Natural killer cell treated with Interleukin-12 subunit alpha and Interleukin-12 subunit beta and Interleukin-15 and Interleukin-18, amount 100 ng/mL, for 72 hours (primary cell): ENCODE measurements at regions not wholly inside any gene's neighbourhood (a gene's known extent, or its start where the extent isn't known, plus 50 kb on each side); places are given as distances from the start of the nearest gene placed in this dataset.
"Not testable (repeated sequence)": the region's sequence is repeated elsewhere in the genome, so short reads cannot be mapped to it uniquely, and the experiment has no call there.

Source experiments
- ATAC-seq, 2 donors: fragments of 150-1000 bp; cut with Tn5 transposase in 1 of 2; sonication (Bioruptor Pico), chemical (Tn5 transposase) in 1 of 2; 2 replicates each; pipeline ENCODE4 v1.10.0; 2021
- DNase-seq: peaks from one replicate; pipeline ENCODE4 v3.0.0; 2022; ENCODE audit warnings: low spot score
- H3K27ac Mint-ChIP-seq, 2 donors: 1 replicate in 1 of 2; 2 replicates in 1 of 2; pipeline ENCODE4 v1.8.0; 2022; ENCODE audit warnings: mixed read lengths in 2 of 2, mild to moderate bottlenecking in 1 of 2, moderate library complexity in 1 of 2
- H3K27me3 Mint-ChIP-seq, 2 donors: 1 replicate in 1 of 2; 2 replicates in 1 of 2; pipeline ENCODE4 v1.8.0; 2022; ENCODE audit warnings: mixed read lengths in 2 of 2
- H3K36me3 Mint-ChIP-seq: one replicate; pipeline ENCODE4 v1.8.0; 2022; ENCODE audit warnings: mixed read lengths
- H3K4me1 Mint-ChIP-seq, 2 donors: 1 replicate in 1 of 2; 2 replicates in 1 of 2; pipeline ENCODE4 v1.8.0; 2022; ENCODE audit warnings: low read depth in 2 of 2, mixed read lengths in 2 of 2, mild to moderate bottlenecking in 1 of 2
- H3K4me3 Mint-ChIP-seq: one replicate; pipeline ENCODE4 v1.8.0; 2022; ENCODE audit warnings: mixed read lengths
- H3K9me3 Mint-ChIP-seq: 2 replicates; pipeline ENCODE4 v1.8.0; 2022; ENCODE audit warnings: mixed read lengths

DNA sequence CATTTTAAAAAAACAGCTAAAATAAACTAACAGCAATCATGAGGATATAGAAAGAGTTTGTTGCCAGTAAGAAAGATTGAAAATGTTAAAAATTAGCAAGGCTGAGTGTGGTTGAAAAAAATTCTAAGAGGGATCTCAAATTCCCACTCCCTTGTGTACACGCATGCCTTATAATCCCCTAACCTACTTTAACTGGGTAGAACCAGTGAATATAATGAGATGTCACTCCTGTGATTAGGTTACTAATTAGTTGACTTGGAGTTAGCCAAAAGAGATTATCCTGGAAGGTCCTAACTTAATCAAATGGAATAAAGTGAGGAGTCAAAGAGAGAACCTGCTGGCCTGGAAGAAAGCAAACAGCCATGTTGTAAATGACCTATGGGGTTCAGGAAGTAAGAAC lies 286.0 kb upstream of the TGFBR2 start:
- no peak for DNase-seq
- Mint-ChIP-seq H3K9me3 (no peaks in the 10 kb centered on the region), H3K27me3 (peaks cover 2 to 5% of the 10 kb centered on the region in 2 donors), H3K4me3 (no peak overlapping the region), H3K4me1 (peaks cover 9 to 10% of the 10 kb centered on the region in 2 donors), H3K27ac (no peak overlapping the region), H3K36me3 (peaks cover 19% of the 10 kb centered on the region)
- no peak for ATAC-seq

DNA sequence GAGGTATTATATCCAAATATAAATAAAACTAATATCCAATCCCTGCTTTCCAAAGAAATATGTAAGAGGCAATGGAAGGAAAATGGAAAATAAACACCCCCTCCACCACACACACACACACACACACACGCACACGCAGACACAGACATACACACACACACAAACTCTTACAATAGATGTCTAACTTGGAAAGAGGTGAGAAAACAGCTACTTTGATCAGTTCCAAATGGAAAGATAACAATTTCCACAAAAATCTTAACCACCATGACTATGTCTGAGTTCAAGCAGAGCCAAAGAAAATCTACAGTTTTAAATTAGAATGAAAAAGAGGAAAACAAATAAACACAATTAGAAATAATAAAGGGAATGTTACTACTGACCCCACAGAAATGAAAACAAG lies 285.3 kb upstream of the TGFBR2 start:
- Mint-ChIP-seq H3K9me3 (no peaks in the 10 kb centered on the region), H3K36me3 (peaks cover 19% of the 10 kb centered on the region), H3K27me3 (peaks cover 2 to 5% of the 10 kb centered on the region in 2 donors), H3K4me3 (no peak overlapping the region), H3K27ac (no peak overlapping the region), H3K4me1 (peaks cover 9 to 10% of the 10 kb centered on the region in 2 donors)
- ATAC-seq (no peak), DNase-seq (no peak)

DNA sequence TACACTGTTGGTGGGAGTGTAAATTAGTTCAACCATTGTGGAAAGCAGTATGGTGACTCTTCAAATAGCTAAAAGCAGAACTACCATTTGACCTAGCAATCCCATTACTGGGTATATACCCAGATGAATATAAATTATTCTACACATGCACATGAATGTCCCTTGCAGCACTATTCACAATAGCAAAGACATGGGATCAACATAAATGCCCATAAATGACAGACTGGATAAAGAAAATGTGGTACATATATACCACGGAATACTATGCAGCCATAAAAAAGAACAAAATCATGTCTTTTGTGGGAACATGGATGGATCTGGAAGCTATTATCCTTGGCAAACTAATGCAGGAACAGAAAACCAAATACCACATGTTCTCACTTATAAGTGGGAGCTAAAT lies 282.8 kb upstream of the TGFBR2 start:
- not testable (repeated sequence) for H3K27ac Mint-ChIP-seq, H3K9me3 Mint-ChIP-seq, H3K4me3 Mint-ChIP-seq, ATAC-seq, H3K27me3 Mint-ChIP-seq, DNase-seq
- Mint-ChIP-seq H3K4me1 (peaks cover 9 to 10% of the 10 kb centered on the region in 2 donors), H3K36me3 (peaks cover 19% of the 10 kb centered on the region)

DNA sequence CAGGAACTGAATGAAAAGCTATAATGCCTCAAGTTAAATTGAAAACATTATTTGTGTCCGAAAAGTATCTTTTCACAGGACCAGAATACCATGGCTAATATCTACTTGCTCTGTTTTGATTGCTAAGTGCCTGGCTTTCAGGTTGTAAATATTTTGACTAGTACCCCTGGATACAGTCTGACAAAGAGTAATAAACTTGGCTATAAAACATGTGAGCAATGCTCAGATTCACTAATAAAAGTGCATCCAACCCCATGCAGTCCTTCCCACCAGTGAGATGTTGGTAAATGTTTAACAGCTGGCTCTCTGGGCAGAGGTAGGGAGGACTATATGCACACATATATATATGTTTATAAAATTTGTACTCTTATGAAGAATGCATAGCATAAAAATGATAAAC lies 281.8 kb upstream of the TGFBR2 start:
- peaks cover 2 to 5% of the 10 kb centered on the region in 2 donors for H3K27me3 Mint-ChIP-seq
- ATAC-seq: no peak
- no peak overlapping the region for H3K4me3 Mint-ChIP-seq

DNA sequence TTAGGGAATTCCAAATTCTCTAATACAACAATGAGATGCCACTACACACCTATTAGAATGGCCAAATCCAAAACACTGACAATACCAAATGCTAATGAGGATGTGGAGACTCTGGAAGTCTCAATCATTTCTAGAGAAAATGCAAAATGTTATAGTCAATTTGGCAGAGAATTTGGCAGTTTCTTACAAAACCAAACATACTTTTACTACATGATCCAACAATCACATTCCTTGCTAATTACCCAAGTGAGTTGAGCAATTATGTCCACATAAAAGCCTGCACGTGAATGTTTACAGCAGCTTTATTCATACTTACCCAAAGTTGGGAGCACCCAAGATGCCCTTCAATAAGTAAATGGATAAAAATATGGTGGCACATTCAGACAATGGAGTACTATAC lies 278.4 kb upstream of the TGFBR2 start:
- not testable (repeated sequence) for H3K9me3 Mint-ChIP-seq, ATAC-seq, H3K27me3 Mint-ChIP-seq, H3K27ac Mint-ChIP-seq, DNase-seq, H3K4me3 Mint-ChIP-seq, H3K4me1 Mint-ChIP-seq, H3K36me3 Mint-ChIP-seq

More for the DNA sequence above, 281.8 kb upstream of the TGFBR2 start:
- Mint-ChIP-seq H3K27ac (no peak overlapping the region), H3K9me3 (no peaks in the 10 kb centered on the region), H3K4me1 (peaks cover 7 to 9% of the 10 kb centered on the region in 2 donors), H3K36me3 (peaks cover 19% of the 10 kb centered on the region)
- DNase-seq: no peak

DNA sequence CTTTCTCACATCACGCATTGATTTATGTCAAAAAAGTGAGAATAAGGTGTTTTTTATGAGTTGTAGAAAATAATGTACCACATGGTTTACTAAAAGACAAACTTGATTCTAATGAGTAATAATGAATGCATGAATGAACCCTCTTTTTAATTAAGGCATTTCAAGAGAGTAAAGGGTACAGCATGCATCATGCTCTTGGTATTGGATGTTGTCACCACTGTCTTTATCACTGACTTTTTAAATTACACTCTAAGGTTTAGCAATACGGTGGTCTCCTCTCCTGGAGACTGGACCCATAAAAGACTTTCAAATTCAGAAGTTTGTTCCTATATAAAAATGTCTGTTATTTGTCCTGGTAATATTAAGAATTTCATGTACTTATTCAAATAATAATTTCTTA lies 277.5 kb upstream of the TGFBR2 start:
- ATAC-seq, H3K4me1 Mint-ChIP-seq, H3K36me3 Mint-ChIP-seq, H3K27ac Mint-ChIP-seq, H3K4me3 Mint-ChIP-seq, H3K9me3 Mint-ChIP-seq, H3K27me3 Mint-ChIP-seq, DNase-seq: not testable (repeated sequence)

DNA sequence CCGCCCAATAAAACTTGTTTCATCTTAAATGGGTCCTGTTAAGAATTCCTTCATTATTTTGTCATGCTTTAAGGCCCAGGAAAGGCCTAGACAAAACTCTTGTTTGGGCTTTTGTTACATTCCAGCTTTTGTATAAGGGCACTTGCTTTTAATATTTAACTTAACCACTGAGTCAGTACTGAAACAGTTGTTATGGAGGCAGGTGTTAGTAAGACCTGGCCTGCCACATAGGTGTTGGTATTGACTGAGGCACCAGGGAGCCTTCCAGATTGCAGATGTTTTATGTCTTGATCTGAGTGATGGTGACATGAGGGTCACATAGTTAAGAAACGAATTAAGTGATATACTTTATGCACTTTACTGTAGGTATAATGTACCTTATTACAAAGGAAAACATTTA lies 274.9 kb upstream of the TGFBR2 start:
- no peak overlapping the region for H3K27ac Mint-ChIP-seq
- H3K27me3 Mint-ChIP-seq: peaks cover 2 to 7% of the 10 kb centered on the region in 2 donors
- H3K9me3 Mint-ChIP-seq: no peaks in the 10 kb centered on the region
- H3K4me1 Mint-ChIP-seq: peaks cover 5% of the 10 kb centered on the region in 2 donors
- ATAC-seq: no peak
- no peaks in the 10 kb centered on the region for H3K36me3 Mint-ChIP-seq
- H3K4me3 Mint-ChIP-seq: no peak overlapping the region
- DNase-seq: no peak

DNA sequence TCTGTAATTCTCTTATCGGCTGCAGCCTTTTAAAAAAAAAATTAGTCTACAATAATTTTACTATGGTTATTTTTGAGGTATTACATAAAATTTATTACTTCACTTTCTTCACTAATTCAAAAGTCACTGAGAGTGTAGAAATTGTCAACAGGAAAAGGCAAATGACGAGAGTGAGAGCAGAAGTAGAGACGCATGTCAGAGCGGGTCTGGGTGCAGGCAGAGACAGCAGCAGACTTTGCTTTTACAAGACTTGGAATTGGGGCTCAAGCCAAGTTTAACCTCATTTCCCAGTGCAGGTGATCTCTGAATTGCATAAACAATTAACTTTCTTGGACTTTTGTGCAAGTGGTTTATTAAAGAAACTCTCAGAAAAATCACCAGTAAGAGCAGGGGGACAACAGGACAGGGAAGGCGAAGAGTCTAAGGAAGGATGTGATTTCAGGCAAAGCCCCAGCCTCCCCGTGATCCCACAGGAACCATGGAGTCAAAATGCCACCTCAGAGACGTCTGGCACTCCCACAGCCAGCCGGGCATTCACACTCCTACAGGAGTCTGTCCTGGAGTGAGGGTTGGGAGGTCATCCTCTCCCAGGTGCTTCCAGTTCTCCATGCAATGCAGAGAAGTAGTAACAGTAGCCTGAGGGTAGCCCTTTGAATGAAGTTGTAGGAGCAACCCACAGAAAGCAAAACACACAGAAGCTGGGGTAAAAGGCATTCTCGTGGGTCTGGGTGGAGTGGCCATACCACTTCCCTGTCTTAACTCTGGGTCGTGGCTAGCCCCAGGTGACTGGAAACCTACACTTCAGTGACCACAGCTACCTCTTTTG lies 274.0 kb upstream of the TGFBR2 start:
- H3K36me3 Mint-ChIP-seq: peaks cover under 1% of the 10 kb centered on the region
- peaks cover 5% of the 10 kb centered on the region in 2 donors for H3K4me1 Mint-ChIP-seq
- no peak overlapping the region for H3K4me3 Mint-ChIP-seq
- DNase-seq (no peak), ATAC-seq (peak in 1 of 2 donors; percentile 11)
- H3K27ac Mint-ChIP-seq: no peak overlapping the region
- peaks cover under 1% of the 10 kb centered on the region for H3K9me3 Mint-ChIP-seq
- H3K27me3 Mint-ChIP-seq: peaks cover 2 to 7% of the 10 kb centered on the region in 2 donors

DNA sequence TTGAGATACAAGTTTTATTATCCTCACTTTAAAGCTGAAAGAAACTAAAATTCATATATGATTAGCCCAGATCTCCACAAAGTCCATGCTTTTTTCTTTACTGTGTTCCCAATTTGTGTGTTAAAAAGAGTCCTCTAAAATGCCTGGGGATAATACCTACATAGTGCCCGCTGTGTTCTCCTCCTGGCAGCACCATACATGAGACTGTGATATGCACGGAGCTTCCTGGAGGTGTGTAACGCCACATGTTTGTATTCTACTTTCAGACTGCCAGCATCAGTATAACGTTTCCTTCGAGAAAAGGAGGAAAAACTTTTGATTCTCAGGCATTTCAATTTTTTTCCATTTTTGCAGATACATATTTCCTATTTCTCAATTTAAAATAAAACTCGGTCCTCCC lies 273.3 kb upstream of the TGFBR2 start:
- Mint-ChIP-seq H3K4me1 (peaks cover 5% of the 10 kb centered on the region in 2 donors), H3K36me3 (peaks cover 8% of the 10 kb centered on the region), H3K27me3 (peaks cover 6 to 7% of the 10 kb centered on the region in 2 donors), H3K9me3 (peaks cover 5% of the 10 kb centered on the region), H3K27ac (no peak overlapping the region), H3K4me3 (no peak overlapping the region)
- no peak for ATAC-seq
- no peak for DNase-seq

DNA sequence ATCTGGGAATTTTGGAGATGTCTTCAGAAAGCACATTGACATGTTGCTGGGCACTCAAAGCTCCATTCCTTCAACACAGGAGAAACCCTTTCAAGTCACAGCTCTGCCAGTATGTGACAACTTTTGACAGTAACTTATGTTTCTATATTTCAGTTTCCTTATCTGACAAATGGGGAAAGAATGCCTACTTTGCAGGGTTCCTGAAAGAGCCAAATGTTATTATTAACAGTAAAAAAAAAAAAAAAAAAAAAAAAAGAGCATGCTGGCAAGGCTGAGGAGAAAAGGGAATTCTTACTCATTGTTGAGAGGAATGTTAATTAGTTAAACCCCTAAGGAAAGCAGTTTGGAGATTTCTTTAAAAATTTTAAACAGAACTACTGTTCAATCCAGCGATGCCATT lies 272.5 kb upstream of the TGFBR2 start:
- H3K4me3 Mint-ChIP-seq: no peak overlapping the region
- H3K4me1 Mint-ChIP-seq: peaks cover 5% of the 10 kb centered on the region in 2 donors
- no peak overlapping the region for H3K27ac Mint-ChIP-seq
- peaks cover 5% of the 10 kb centered on the region for H3K9me3 Mint-ChIP-seq
- peaks cover 10% of the 10 kb centered on the region for H3K36me3 Mint-ChIP-seq
- ATAC-seq: no peak
- DNase-seq: no peak
- peaks cover 6 to 7% of the 10 kb centered on the region in 2 donors for H3K27me3 Mint-ChIP-seq

DNA sequence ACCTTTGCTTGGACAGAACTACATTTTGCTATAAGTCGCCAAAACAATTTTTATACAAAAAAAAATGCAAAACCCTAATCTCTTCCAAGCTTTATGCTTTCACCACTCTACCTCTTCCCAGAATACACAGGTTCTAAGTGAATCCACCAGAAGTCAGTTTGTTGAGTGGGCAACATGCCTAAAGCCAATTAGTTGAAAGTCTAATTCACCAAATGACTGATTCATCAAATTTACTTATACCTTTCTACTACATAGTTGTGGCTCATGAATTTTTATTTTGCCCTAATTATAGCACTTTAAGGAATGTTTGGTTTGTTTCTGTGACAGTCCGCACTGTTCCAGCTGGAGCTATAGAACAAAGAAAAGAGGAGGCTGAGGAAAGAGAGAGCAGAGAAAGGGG lies 265.9 kb upstream of the TGFBR2 start:
- H3K9me3 Mint-ChIP-seq: peaks cover 5% of the 10 kb centered on the region
- peaks cover 0 to 6% of the 10 kb centered on the region in 2 donors for H3K27me3 Mint-ChIP-seq
- ATAC-seq: no peak
- no peak overlapping the region for H3K4me3 Mint-ChIP-seq
- peaks cover 3 to 13% of the 10 kb centered on the region in 2 donors for H3K4me1 Mint-ChIP-seq
- H3K27ac Mint-ChIP-seq: no peak overlapping the region
- peaks cover 13% of the 10 kb centered on the region for H3K36me3 Mint-ChIP-seq
- DNase-seq: no peak

DNA sequence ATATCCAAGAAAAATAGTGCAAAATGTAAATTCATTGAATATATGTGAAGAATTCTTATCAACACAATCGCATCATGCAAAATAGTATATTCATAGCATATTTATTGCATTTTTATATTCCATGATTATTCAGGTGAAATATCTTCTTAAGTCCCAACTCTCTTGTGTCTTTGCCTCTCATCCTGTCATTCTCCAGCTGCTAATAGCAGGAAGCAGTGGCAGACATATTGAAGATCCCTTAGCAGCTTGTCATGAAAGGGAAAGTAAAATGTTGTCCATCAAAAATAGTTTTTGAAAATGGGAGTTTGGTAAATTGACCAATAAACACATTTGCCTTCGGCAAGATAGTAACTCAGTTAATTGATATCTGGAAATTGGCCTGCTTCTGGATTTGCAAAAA lies 265.3 kb upstream of the TGFBR2 start:
- Mint-ChIP-seq H3K36me3 (peaks cover 14% of the 10 kb centered on the region), H3K27ac (no peak overlapping the region), H3K4me3 (no peak overlapping the region), H3K27me3 (peaks cover 0 to 6% of the 10 kb centered on the region in 2 donors), H3K9me3 (peaks cover 5% of the 10 kb centered on the region), H3K4me1 (peaks cover 4 to 19% of the 10 kb centered on the region in 2 donors)
- ATAC-seq (no peak), DNase-seq (no peak)

DNA sequence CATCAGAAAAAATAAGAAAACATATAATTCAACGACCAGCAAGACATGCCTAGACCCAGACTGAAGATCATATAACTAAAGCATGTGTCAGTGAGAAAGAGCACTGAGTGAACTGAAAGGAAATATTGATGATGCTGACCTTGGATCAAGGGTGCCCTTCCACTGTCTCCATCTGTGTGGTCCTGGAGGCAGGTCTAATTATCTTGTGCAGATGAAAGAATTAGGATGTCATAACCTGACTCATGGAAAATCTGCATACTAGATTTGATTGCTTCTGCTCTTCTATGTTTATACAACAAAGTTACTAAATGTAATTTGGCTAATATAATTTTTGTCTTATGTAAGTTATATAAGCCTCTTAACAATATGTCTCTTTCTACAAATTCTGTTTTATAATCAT lies 264.6 kb upstream of the TGFBR2 start:
- Mint-ChIP-seq H3K4me3 (no peak overlapping the region), H3K4me1 (peaks cover 4 to 26% of the 10 kb centered on the region in 2 donors), H3K36me3 (peaks cover 14% of the 10 kb centered on the region), H3K27ac (no peak overlapping the region), H3K9me3 (peaks cover 5% of the 10 kb centered on the region), H3K27me3 (peaks cover 0 to 6% of the 10 kb centered on the region in 2 donors)
- ATAC-seq: no peak
- no peak for DNase-seq

DNA sequence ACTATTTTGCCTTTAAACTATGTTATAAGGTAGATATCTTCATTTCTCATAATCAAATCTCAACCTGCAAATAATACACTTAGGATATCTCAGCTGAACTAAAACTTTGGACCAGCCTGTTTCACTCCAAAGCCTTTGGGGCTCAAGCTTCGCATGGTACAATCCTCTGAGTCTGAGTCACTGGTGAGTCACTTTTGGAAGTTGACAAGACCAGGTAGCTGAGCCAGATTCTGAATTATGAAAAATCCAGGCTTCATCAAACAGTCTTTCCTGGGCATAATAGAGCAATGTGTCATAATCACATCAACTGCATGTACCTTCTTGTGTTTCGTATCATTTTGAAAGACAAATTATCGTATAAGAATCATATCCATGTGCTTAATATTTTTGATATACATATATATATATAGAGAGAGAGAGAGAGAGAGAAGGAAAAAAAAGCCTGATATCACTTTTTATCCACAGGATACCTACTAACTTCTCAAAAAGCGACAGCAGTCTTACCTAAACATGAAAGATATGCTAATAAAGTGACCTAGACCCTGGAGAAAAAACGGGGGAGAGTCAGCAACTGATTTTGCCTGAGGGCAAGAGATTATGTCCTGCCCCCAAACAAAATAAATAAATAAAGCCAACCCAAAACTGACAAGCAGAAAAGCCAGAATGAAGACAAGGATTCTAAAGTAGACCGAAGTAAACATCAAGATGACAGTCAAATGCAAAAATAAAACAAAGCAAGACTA lies 263.9 kb upstream of the TGFBR2 start:
- Mint-ChIP-seq H3K27ac (no peak overlapping the region), H3K9me3 (peaks cover 4% of the 10 kb centered on the region), H3K4me3 (no peak overlapping the region), H3K27me3 (peaks cover 0 to 6% of the 10 kb centered on the region in 2 donors), H3K4me1 (peaks cover 7 to 33% of the 10 kb centered on the region in 2 donors), H3K36me3 (peaks cover 13% of the 10 kb centered on the region)
- no peak for ATAC-seq
- no peak for DNase-seq
